Epidermal melanocyte (primary cell): ENCODE measurements at regions not wholly inside any gene's neighbourhood (a gene's known extent, or its start where the extent isn't known, plus 50 kb on each side); places are given as distances from the start of the nearest gene placed in this dataset.
"Not testable (repeated sequence)": the region's sequence is repeated elsewhere in the genome, so short reads cannot be mapped to it uniquely, and the experiment has no call there.

Source experiments
- DNase-seq: peaks from one replicate; pipeline ENCODE4 v3.0.0; 2011; ENCODE audit warnings: low spot score; ENCODE audit not compliant: insufficient read length

- not testable (repeated sequence) for DNase-seq
These were observed 637.7 kb downstream of the TBC1D22A start for GRCh38 chr22:47400131-47400530.

DNA sequence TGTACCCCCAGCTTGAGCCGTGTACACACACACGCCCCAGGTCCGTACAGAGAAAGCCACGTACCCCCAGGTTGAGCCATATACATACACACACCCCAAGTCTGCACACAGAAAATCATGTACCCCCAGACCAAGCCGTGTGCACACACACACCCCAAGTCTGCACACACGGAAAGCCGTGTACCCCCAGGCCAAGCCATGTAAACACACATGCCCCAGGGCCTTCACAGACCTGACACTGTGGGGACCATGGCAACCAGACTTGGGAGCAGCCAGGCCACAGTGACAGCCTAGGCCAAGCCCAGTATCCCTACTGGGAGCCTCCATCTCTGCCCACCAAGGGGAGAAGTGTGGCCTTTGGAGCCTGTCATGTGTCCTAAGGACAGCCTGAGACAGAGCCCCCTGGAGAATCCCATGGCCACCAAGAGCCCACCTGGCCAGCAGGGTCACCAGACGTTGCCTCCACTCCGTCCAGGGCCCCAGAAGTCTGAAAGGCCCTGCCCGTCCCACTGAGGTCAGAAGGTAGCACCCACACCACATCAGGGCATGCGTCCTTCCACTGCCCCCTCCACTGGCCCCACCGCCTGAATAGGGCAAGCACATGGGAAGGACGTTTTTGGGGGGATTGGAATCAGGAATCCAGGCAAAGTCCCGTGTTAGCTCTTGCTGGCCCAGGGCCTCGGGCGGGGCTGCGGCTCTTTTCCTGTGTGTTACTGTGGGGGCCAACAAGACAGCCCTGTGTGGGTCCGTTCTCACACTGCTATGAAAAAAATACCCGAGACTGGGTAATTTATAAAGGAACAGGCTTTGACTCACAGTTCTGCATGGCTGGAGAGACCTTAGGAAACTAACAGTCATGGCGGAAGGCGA lies 636.7 kb downstream of the TBC1D22A start:
- DNase-seq: no peak

DNA sequence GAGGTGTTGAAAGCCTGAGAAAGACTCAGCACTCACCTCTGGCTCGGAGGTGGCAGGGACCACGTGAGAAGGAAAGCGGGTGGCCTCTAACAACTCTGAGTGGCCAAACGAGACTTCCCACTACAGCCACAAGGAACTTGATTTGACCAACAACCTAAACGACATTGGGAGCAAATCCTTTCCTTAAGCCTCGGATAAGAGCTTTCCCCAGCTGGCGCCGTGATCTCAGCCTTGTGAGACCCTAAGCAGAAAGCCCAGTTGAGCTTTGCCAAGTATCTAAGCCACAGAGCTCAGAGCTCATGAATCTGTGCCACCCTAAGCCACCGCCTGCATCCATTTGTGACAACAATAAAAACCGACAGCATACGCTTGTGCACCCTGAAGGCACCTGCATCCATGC lies 636.0 kb downstream of the TBC1D22A start:
- no peak for DNase-seq

GRCh38 chr22:47397673-47398072 lies 635.2 kb downstream of the TBC1D22A start:
- no peak for DNase-seq

DNA sequence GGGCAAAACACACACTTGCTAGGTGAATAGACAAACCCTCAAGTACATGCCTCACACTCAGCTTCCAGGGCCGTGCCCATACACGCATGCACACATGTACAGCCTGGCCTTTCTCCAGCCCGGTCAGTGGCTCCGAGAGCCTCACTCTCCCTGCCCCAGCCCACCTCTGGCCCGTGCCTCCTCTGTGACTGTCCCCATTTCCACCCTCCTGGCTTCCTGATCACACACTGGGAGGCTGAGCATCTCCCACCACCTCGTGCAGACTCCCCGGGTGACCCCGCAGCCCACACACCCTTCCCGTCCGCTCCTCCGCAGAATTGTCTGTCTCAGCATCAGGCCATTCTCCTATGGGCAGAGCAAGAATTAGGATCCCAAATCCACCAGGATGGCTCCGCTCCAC lies 634.1 kb downstream of the TBC1D22A start:
- no peak for DNase-seq

- no peak for DNase-seq
These were observed 633.7 kb downstream of the TBC1D22A start for GRCh38 chr22:47396105-47396504.

- no peak for DNase-seq
These were observed 633.0 kb downstream of the TBC1D22A start for GRCh38 chr22:47395481-47395880.

DNA sequence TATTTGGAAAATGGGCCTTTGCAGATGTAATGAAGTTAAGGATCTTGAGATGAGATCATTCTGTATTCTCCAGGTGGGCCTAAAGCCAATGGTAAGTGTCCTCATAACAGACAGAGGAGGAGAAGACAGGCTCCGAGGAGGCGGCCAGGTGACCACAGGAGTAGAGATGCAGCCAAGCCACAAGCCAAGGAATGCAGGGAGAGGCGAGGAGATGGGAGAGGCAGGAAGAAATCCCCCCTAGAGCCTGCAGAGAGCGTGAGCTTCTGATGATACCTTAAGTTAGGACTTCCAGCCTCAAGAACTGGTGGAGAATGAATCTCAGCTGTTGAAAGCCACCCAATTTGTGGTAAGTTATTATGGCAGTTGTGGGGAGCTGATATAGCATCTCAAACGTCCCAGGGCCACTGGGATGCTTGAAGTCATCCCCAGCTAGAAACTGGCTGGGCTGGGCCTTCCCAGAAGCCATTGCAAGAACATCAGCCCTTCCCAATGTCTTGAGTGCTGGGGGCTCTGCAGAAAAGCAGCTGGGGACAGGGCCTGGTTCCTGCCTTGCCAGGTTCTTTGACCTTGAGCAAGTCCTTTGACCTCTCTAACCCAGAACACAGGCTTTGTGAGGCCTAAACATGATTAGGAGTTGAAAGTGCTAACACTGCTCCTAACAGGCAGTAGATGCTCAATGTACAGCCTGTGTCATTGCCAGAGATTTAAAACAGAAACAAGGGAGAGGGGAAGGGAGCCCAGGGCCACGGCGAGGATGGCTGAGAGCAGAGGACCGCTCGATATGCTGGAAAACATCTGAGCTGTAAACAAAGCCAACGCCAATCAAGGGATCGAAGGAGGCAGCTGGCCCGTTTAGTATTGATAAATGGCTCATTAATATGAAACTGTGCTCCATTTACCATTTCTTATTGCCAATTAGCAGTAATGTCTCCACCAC lies 632.3 kb downstream of the TBC1D22A start:
- no peak for DNase-seq

GRCh38 chr22:47393191-47393590 lies 630.7 kb downstream of the TBC1D22A start:
- DNase-seq: no peak

DNA sequence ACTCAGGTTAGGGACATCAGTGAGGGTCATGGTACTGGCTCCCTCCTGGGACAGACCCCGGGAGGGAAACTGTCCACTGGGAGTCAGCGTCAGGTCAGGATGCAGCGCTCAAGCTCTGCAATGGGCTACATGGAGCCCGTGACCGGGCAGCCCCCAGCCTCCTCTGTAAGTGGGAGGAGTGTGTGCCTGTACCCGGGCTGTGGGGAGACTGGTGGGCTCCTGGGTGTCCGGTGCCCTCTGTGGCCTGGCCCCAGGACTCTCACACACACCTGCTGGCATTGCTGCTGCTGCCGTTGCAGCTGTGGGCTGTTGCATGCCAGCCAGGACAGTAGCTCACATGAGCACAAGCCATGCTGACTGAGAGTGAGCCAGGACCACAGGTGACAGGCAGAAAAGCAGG lies 630.3 kb downstream of the TBC1D22A start:
- no peak for DNase-seq

GRCh38 chr22:47392054-47392347 lies 629.6 kb downstream of the TBC1D22A start:
- no peak for DNase-seq

DNA sequence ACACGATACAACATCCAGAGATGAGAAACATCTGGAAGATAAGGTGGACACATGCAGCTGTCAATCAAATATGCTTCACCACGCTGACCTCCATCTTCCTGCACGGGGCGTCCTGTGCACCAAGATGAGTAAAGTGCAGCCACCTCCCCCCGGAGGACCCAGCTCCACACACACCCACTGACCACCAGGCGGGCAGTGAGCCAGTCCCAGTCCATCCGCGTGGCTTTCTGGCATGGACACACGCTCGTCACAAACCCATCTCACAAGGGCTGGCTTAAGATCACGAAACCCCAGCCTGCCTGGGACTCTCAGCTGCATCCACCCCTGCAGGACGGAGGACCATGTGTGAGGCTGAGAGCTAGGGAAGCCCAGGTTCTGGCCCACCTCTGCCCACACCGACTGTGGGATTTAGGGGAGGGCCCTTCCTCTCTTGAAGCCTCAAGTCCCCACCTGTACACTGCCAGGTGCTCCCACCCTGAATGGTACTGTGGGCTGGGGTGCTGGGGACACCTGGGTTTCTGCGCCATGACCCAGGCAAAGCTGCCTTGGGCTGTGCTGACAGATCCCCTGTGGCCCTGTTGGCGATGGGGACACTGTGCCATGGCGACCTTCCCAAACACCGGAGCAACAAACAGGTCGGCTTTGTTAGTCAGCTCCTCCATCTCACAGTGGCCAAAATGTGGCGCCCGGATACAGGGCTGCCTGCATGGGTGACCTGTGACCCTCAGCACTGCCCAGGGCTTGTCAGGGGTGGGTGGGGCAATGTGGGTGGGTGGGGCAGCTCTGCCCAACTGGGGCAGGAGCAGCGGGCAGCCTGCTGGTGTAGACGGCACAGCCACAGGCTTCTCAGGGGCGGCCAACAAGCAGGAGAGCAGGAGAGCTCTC lies 629.0 kb downstream of the TBC1D22A start:
- DNase-seq: no peak

DNA sequence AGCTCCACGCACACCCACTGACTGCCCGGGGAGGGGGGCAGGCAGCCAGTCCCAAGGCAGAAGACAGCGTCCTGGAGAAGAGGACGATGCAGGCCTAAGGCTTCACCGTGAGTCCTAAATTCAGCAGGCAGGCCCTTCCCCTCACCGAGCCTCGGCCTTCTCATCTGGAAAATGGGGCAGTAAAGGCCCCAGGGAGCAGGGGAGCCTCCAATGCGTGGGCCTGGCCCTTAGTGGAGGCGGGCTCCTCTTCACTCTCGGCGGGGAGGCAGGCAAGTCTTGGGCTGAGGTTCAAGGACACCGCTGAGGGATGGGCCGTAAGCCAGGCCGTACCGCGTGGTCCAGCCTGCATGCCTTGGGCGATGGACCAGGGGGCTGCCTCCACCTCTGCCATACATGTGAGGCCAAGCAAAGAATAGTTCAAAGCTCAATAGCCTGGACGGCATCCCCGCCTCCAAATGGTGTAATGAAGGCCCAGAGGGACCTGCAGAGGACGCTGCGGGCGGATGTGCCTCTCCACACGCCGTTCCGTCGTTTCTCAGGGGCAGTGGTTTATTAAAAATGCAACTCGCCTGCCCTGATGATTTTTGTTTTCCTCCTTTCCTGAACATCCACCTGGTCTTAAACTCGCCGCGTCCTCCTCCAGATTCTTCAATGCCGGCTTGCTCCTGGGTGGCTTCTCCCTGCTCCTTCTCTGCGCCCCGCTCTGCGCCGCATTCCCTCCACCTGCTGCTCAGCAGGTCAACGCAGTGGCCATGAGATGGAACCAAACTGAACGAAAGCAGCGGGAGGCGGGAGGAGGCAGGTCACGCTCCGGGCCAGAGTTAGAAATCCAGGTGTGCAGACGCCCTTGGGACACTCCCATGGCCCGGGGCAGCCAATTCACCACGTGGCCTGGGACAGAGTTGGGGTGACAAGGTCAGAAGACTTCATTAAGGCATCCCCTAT lies 627.8 kb downstream of the TBC1D22A start:
- DNase-seq: no peak

- DNase-seq: no peak
These were observed 626.8 kb downstream of the TBC1D22A start for GRCh38 chr22:47389201-47389600.

DNA sequence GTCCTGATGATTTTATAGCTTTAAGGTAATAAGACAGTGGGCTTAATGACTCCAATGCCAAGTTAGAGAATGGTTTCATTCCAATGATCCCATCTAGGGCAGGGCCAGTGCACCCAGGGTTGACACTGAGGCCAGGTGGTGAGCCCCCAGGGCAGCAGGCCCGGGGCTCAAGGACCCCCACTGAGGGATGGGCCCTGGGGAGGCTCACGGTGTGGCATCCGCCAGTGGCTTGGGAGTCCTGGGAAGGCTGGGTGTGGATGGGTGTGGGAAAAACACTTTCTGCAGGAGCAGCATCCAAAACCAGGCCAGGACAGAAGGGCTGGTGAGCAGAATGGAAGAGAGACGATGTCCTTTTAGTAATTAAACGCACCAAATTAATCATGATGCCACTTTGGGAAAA lies 626.3 kb downstream of the TBC1D22A start:
- no peak for DNase-seq

GRCh38 chr22:47388331-47388730 lies 625.9 kb downstream of the TBC1D22A start:
- DNase-seq: no peak

GRCh38 chr22:47386812-47387510 lies 624.5 kb downstream of the TBC1D22A start:
- no peak for DNase-seq

GRCh38 chr22:47384977-47385376 lies 622.5 kb downstream of the TBC1D22A start:
- DNase-seq: no peak

DNA sequence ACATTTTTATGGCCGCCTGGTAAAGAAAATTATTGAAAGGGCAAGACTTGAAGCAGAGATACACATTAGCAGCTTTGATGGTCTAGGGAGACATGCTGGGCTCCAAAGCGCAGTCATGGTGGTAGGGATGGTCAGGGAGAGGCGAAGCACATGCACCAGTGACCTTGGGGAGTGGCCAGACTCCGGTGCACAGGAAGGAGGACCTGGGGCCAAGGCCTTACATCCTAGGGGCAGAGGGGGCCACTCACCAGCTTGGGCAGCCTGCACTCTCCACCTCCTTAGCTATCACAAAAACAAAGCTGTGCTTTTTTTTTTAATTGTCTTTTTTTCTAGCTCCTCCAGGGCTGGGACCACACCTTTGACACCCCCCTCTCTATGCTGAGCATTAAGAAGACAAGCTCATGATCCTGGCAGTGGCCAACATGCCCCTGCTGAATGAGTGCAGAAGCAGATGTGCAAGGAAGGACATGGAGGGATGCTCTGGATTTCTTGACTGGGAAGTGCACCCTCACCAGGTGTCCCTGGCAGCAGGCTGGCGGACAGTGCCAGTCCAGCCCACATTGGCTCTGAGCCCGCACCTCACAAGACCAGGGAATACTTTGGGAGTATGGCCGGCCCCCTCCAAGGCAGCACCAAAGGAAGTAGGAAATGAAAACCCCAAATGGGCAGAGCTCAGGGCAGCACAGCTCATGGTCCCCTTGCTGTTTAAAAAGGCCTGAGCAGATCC lies 619.9 kb downstream of the TBC1D22A start:
- no peak for DNase-seq
